ENCODE measurements at regions not wholly inside any gene's neighbourhood (a gene's known extent, or its start where the extent isn't known, plus 50 kb on each side); places are given as distances from the start of the nearest gene placed in this dataset.

GRCh38 chr2:136284226-136285119, 166.5 kb upstream of the CXCR4 start:
- TF ChIP-seq CTCF (IDR thresholded peaks at IDR 0.05) (no peak), SIN3A (IDR thresholded peaks at IDR 0.05; ENCODE audit: borderline replicate concordance, insufficient read depth, low read depth, low read length) (no peak), POLR2AphosphoS5 (IDR thresholded peaks at IDR 0.05; ENCODE audit: low read depth, low read length) (no peak)
